Choroid plexus epithelial cell (primary cell): ENCODE measurements at regions not wholly inside any gene's neighbourhood (a gene's known extent, or its start where the extent isn't known, plus 50 kb on each side); places are given as distances from the start of the nearest gene placed in this dataset.
A peak's percentile ranks its signal among the peaks of the same experiment; 100 is the strongest.

Experiments
- DNase-seq: peaks from one replicate; pipeline ENCODE4 v3.0.0-alpha.2; 2010; ENCODE audit warnings: low read depth
- H3K4me3 ChIP-seq: 2 replicates; pipeline ENCODE4 v1.5.1; 2011; ENCODE audit warnings: low read depth, mild to moderate bottlenecking, control low read depth, low read length, moderate library complexity
- TF ChIP-seq, protein P1 (sequence below): conservative IDR thresholded peaks from 2 replicates; pipeline ENCODE4 v1.5.1; 2011; ENCODE audit warnings: low read depth, mild to moderate bottlenecking, control low read depth, inconsistent platforms, low read length, moderate library complexity

DNA sequence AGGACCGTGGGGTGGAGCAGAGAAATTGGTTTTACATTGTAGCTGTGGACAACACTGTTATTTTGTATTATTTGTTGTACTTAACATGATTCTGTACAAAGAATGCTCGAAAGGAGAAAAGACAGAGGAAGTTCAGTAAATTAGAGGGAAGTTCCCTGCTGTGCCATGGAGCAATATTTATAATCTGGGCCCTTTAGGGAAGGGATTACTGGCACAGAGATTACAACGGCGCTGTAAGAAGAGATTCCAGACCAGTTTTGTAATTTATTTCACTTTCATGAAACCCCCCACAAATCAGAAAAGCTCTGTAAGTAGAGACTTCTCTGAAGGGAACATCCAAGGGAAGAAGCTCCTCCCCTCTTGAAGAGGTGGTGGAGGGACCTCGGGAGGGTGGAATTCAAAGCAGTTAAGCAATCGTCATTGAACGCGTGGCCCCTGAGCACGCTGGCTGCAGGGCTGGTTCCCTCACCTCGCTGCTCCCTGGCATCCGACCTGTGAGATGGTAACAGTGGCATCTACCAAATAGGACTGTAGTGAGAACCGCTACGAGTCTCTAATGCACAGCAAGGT is 113.5 kb downstream of the KLF6 start:
- peak; percentile 56 for DNase-seq
- no peak overlapping the region for H3K4me3 ChIP-seq
- TF ChIP-seq, protein P1, sequence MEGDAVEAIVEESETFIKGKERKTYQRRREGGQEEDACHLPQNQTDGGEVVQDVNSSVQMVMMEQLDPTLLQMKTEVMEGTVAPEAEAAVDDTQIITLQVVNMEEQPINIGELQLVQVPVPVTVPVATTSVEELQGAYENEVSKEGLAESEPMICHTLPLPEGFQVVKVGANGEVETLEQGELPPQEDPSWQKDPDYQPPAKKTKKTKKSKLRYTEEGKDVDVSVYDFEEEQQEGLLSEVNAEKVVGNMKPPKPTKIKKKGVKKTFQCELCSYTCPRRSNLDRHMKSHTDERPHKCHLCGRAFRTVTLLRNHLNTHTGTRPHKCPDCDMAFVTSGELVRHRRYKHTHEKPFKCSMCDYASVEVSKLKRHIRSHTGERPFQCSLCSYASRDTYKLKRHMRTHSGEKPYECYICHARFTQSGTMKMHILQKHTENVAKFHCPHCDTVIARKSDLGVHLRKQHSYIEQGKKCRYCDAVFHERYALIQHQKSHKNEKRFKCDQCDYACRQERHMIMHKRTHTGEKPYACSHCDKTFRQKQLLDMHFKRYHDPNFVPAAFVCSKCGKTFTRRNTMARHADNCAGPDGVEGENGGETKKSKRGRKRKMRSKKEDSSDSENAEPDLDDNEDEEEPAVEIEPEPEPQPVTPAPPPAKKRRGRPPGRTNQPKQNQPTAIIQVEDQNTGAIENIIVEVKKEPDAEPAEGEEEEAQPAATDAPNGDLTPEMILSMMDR = no peak

DNA sequence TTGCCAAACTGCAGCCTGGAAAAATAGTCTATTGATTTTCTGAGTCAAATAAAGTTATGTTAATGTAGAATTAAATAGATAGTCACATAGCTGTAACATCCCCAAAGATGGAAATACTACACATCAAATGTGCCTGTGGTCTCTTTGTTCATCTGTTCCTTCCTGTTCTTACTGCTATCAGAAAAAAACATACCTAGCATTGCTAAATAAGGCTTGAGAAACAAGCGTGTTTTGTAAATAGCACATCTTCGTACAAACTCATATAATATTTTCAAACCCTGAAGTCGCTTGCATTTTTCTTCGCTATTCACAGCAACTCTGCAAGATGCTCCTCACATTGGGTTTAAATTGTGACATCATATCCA is 116.1 kb downstream of the KLF6 start:
- no peak overlapping the region for H3K4me3 ChIP-seq
- DNase-seq = peak; percentile 15
- TF ChIP-seq, protein P1 = no peak

DNA sequence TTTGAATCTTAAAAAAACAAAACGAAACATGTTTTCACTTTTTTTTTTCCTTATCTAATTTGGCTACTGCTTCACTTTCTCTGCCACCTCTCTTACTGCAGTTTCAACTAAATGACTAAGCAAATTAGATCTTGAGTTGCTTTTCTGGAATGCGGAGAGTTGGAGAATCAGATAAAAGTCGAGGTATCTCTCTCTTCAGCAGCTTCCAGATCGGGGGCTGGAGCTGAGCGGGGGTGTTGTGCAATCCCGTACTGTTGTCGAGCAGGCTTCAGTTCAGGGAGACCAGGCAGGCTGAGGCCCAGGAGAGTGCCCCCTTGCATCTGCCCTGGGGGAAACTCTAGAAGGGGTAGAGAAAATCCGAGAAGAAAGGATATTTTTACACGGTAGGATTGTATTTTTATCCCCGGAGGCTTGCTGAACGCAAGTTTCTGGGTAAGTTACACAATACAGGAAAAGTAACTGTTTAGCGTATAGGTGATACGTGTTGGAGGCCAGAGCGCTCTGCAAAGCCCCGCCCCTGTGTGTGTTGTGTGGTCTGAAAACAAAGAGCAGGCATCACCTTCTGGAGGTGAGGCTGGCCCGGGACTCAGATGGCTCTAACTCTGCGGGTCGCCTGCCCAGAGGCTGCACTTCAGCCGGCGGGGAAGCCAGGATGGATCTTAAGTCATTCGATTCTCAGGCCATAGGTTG is 116.6 kb downstream of the KLF6 start:
- TF ChIP-seq, protein P1 = no peak
- DNase-seq = peak; percentile 95
- no peak overlapping the region for H3K4me3 ChIP-seq

DNA sequence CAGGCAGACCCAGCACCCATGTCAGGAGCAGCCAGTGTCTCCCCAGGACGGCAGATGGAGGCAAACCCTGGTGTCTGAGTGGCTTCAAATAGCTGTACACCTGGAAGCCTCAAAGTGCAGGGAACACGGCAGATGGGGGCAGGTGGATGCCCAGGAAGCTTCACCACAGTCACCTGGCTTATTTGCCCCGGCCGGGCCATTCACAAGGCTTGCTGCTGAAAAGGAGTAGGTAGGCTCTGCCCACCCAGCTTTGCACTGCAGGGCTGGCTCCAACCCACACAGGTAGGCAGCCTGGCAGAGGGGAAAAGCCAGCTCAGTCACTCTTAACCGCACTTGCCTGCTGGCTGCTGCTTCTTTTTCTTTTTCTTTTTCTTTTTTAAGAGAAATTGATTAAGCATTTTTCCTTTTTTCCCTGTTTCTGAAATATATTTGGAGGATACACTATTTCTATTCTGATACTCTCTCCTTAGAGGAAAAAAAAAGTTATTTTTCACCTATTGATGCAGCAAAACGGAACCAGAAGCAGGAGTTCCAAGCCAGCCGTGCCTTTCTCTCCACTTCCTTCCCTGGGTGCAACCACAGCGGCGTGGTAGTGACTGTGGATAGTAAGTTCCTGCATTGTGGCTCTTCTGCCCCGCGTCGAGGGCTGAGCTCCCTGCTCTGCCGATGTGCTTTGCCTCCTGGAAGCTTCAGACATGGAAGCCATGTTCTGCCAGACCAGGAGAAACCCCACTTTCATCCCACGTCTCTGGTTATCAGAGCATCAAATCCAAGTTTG is 118.3 kb downstream of the KLF6 start:
- H3K4me3 ChIP-seq = no peak overlapping the region
- TF ChIP-seq, protein P1 = no peak
- no peak for DNase-seq

DNA sequence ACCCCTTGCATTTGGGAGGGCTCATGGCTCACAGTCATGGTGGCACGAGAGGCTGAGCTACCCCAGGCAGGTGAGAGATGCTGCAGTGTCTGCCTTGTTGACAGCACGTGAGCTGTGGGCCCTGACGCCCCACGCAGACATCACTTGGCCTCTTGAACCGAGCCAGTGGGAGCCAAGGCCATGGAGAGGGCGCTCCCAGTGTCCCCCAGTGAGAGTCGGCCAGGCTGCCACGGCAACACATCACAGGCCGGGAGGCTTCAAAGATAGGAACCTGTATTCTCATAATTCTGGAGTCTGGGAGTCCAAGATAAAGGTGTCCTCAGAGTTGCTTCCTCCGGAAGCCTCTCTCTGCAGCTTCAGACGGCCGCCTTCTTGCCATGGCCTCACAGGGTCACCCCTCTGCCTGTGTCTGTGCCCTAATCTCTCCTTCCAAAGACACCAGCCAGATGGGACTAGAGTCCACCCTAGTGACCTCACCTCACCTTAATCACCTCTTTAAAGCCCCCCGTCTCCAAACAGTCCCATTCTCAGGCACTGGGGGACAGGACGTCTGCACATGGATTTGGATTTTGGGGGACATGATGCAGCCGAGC is 119.6 kb downstream of the KLF6 start:
- DNase-seq = no peak
- no peak overlapping the region for H3K4me3 ChIP-seq
- TF ChIP-seq, protein P1 = no peak

DNA sequence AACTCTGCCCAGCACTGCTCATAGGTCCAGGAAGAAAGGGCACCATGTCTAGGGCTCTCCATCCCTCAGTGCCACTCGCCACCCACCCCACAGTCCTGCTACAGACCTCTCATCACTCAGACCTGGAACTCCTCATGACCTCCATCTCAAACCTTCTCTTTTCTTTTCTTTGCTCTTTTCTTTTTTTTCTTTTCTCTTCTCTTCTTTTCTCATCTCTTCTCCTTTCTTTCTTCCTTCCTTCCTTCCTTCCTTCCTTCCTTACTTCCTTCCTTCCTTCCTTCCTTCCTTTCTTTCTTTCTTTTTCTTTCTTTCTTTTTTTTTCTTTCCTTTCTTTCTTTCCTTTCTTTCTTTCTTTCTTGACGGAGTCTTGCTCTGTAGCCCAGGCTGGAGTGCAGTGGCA is 122.2 kb downstream of the KLF6 start:
- TF ChIP-seq, protein P1 = no peak
- no peak overlapping the region for H3K4me3 ChIP-seq
- DNase-seq = no peak
